K562 (cell line): ENCODE measurements at regions not wholly inside any gene's neighbourhood (a gene's known extent, or its start where the extent isn't known, plus 50 kb on each side); places are given as distances from the start of the nearest gene placed in this dataset.

Experiments
- ATAC-seq: fragments of 200-7000 bp; cut with Tn5 transposase; 3 replicates; pipeline ENCODE4 v1.9.1; 2020; ENCODE audit warnings: moderate library complexity
- BruUV-seq: library from RNA; stranded (reverse); fragments of 400-500 nt; replicated peaks from 2 replicates; lab custom pipeline; 2021; lab: Mats Ljungman, UMichigan
- CTCF ChIA-PET: fragments of 300-600 bp; formaldehyde crosslinking; extraction: SDS; loops from one replicate; lab custom pipeline; 2021; ENCODE audit warnings: low intra/inter-chr PET ratio; lab: Yijun Ruan, JAX
- POLR2A ChIA-PET: fragments of 300-600, 350-650 bp; sonication (Branson Sonifier 250); formaldehyde crosslinking; extraction: SDS; loops from one replicate; lab custom pipeline; 2021; ENCODE audit warnings: antibody characterized with exemption, inconsistent platforms; lab: Yijun Ruan, JAX
- DNase-seq, 4 experiments: peaks; one replicate each; pipeline versions ENCODE4 v3.0.0 to v3.0.0-alpha.2; 2011 to 2018; ENCODE audit warnings: low spot score in 3 of 4, mixed read lengths in 3 of 4; ENCODE audit errors: extremely low read depth in 1 of 4
- FAIRE-seq: peaks from 2 replicates; lab custom pipeline; 2011; peaks lifted over from hg19 to GRCh38; lab: Jason Lieb, UNC
- H2AFZ ChIP-seq: 2 replicates; pipeline ENCODE4 v1.6.0; 2011; ENCODE audit warnings: low read depth, low read length, control low read depth, inconsistent platforms
- H3K27ac ChIP-seq: fragments of 200-600 bp; 3 replicates; pipeline ENCODE4 v1.8.0; 2011; ENCODE audit warnings: low read depth, mild to moderate bottlenecking, control low read depth, inconsistent platforms, low read length, moderate library complexity, mixed read lengths; ENCODE audit errors: extremely low read depth
- H3K27me3 ChIP-seq, 2 experiments: fragments of 300-600 bp in 1 of 2; 2 replicates in 1 of 2; 3 replicates in 1 of 2; pipeline versions ENCODE4 v1.6.0 to v1.8.0; 2011; ENCODE audit warnings: inconsistent platforms in 2 of 2, low read length in 2 of 2, mild to moderate bottlenecking in 1 of 2, mixed read lengths in 1 of 2, moderate library complexity in 1 of 2; ENCODE audit not compliant: control insufficient read depth in 2 of 2, insufficient read depth in 2 of 2
- H3K36me3 ChIP-seq: fragments of 300-600 bp; 3 replicates; pipeline ENCODE4 v1.8.0; 2011; ENCODE audit warnings: mild to moderate bottlenecking, low read length, inconsistent platforms; ENCODE audit not compliant: control insufficient read depth, insufficient read depth
- H3K4me1 ChIP-seq, 2 experiments: fragments of 200-600 bp in 1 of 2; replicated peaks in 1 of 2; 2 replicates in 1 of 2; 3 replicates in 1 of 2; pipeline versions ENCODE4 v1.5.1 to v1.8.0; 2011; ENCODE audit warnings: inconsistent platforms in 2 of 2, low read length in 2 of 2, mild to moderate bottlenecking in 1 of 2, mixed read lengths in 1 of 2, moderate library complexity in 1 of 2; ENCODE audit not compliant: control insufficient read depth in 2 of 2, insufficient read depth in 2 of 2
- H3K4me2 ChIP-seq: 2 replicates; pipeline ENCODE4 v1.6.1; 2011; ENCODE audit warnings: low read length, control low read depth, inconsistent platforms, mixed read lengths; ENCODE audit not compliant: insufficient read depth
- H3K4me3 ChIP-seq: fragments of 200-600 bp; sonication (generic), shearing (Covaris generic); 2 replicates; pipeline ENCODE4 v1.5.1; 2016; ENCODE audit warnings: control low read depth, inconsistent platforms
- H3K79me2 ChIP-seq: fragments of 200-600 bp; 3 replicates; pipeline ENCODE4 v1.8.0; 2011; ENCODE audit warnings: low read length, inconsistent platforms; ENCODE audit not compliant: control insufficient read depth, insufficient read depth
- H3K9ac ChIP-seq, 2 experiments: 2 replicates each; pipeline versions ENCODE4 v1.6.0 to v1.6.1; 2011; ENCODE audit warnings: low read depth in 2 of 2, low read length in 2 of 2, control low read depth in 1 of 2, inconsistent platforms in 1 of 2, mild to moderate bottlenecking in 1 of 2, mixed read lengths in 1 of 2; ENCODE audit not compliant: insufficient read depth in 1 of 2
- H3K9me1 ChIP-seq: one replicate; pipeline ENCODE4 v1.6.0; 2011; ENCODE audit warnings: inconsistent platforms, mild to moderate bottlenecking, low read length, moderate library complexity; ENCODE audit not compliant: control insufficient read depth, insufficient read depth
- H3K9me3 ChIP-seq: replicated peaks from 2 replicates; pipeline ENCODE4 v1.5.1; 2011; ENCODE audit warnings: low read depth, low read length, inconsistent platforms; ENCODE audit not compliant: control insufficient read depth, insufficient read depth
- H4K20me1 ChIP-seq: replicated peaks from 2 replicates; pipeline ENCODE4 v1.6.1; 2011; ENCODE audit warnings: low read length, inconsistent platforms, mixed read lengths; ENCODE audit not compliant: control insufficient read depth, insufficient read depth
- CBX2 ChIP-seq: fragments of 200-600 bp; sonication (generic); IDR thresholded peaks from one replicate; pipeline ENCODE4 v1.6.1; 2012; ENCODE audit warnings: mild to moderate bottlenecking, low read length, inconsistent platforms; ENCODE audit not compliant: insufficient read depth, poor library complexity, severe bottlenecking
- DDX20 ChIP-seq: fragments of 450-650 bp; IDR thresholded peaks from 2 replicates; pipeline ENCODE4 v1.6.1; 2016; ENCODE audit warnings: missing genetic modification characterization, low read depth, mild to moderate bottlenecking, missing compliant biosample characterization, moderate library complexity
- E2F8 ChIP-seq: fragments of 450-650 bp; IDR thresholded peaks from 2 replicates; pipeline ENCODE4 v1.7.1; 2018; ENCODE audit warnings: mild to moderate bottlenecking, low read depth; ENCODE audit not compliant: partially characterized antibody
- ELF1 ChIP-seq: fragments of 200-800 bp; sonication (Bioruptor generic); IDR thresholded peaks from 2 replicates; pipeline ENCODE4 v1.6.1; 2016; ENCODE audit warnings: missing genetic modification characterization, missing compliant biosample characterization
- ESRRA ChIP-seq: fragments of 450-650 bp; IDR thresholded peaks from 2 replicates; pipeline ENCODE4 v1.6.1; 2014; ENCODE audit warnings: low read depth, mild to moderate bottlenecking, moderate library complexity, borderline replicate concordance
- MEIS2 ChIP-seq: fragments of 450-650 bp; IDR thresholded peaks from 2 replicates; pipeline ENCODE4 v1.6.1; 2014; ENCODE audit warnings: mild to moderate bottlenecking; ENCODE audit not compliant: partially characterized antibody
- MTA2 ChIP-seq: fragments of 450-650 bp; IDR thresholded peaks from 2 replicates; pipeline ENCODE4 v1.6.1; 2016; ENCODE audit warnings: low read depth
- ZNF146 ChIP-seq: IDR thresholded peaks from one replicate; pipeline ENCODE4 v1.6.1; 2018; ENCODE audit warnings: missing compliant biosample characterization; ENCODE audit not compliant: unreplicated experiment
- ZNF274 ChIP-seq: IDR thresholded peaks from 2 replicates; pipeline ENCODE4 v1.6.1; 2011; ENCODE audit warnings: low read depth, mild to moderate bottlenecking, low read length, moderate library complexity, borderline replicate concordance
- ZNF695 ChIP-seq: fragments of 450-650 bp; formaldehyde crosslinking; IDR thresholded peaks from 2 replicates; pipeline ENCODE4 v1.4.0; 2020; ENCODE audit warnings: mild to moderate bottlenecking, moderate library complexity
- WGBS: fragments of 100-300 bp; shearing (Covaris generic); methylation state at CpG from one replicate; pipeline ENCODE4 v1.1.6; 2016; ENCODE audit warnings: low coverage, mixed read lengths; ENCODE audit not compliant: insufficient coverage; ENCODE audit errors: missing lambda C conversion rate; 5-methylcytosine and 5-hydroxymethylcytosine counted together
- in situ Hi-C: fragments of 300-500 bp; cut with MboI; formaldehyde crosslinking; loops from 4 replicates; pipeline ENCODE4 v1.15.0; 2018; ENCODE audit warnings: inconsistent platforms, mixed read lengths
- intact Hi-C: fragments of 100-400 bp; cut with micrococcal nuclease; formaldehyde crosslinking; loops from 2 replicates; pipeline ENCODE4 v1.14.2; 2022

- no peak for TF ChIP-seq E2F8
- TF ChIP-seq ELF1 (tag) = no peak
- TF ChIP-seq CBX2 = no peak
- TF ChIP-seq ESRRA = no peak
- TF ChIP-seq ZNF695 = no peak
Measured at GRCh38 chr5:143979044-143979690, 167.2 kb downstream of the HMHB1 start (continued).

GRCh38 chr5:143980506-143980905, 168.5 kb downstream of the HMHB1 start:
- no peak overlapping the region for H3K4me3 ChIP-seq
- BruUV-seq = no TSS peak
- ATAC-seq (no peak), FAIRE-seq (no peak), DNase-seq (no peak)
- no peak overlapping the region for H3K27ac ChIP-seq
- H3K79me2 ChIP-seq = no peaks in the 10 kb centered on the region
- no peak overlapping the region for H3K4me2 ChIP-seq
- H3K9me3 ChIP-seq = no peaks in the 10 kb centered on the region; the same call in 1 of the 2 replicates
- no peak overlapping the region for H3K9ac ChIP-seq
- H4K20me1 ChIP-seq = no peaks in the 10 kb centered on the region
- no peaks in the 10 kb centered on the region for H3K27me3 ChIP-seq
- H3K36me3 ChIP-seq = no peaks in the 10 kb centered on the region
- no peak overlapping the region for H2AFZ ChIP-seq
- ChIA-PET CTCF (no interaction called here), POLR2A (no interaction called here)
- 0% methylated on average over 6 of the region's 6 CpGs for WGBS
- no peak for TF ChIP-seq MTA2
- TF ChIP-seq ZNF274 = no peak
- TF ChIP-seq MEIS2 = no peak
- TF ChIP-seq DDX20 (tag) = no peak
- TF ChIP-seq ZNF146 = no peak
- intact Hi-C loops (no loop called here), in situ Hi-C loops (no loop called here)
- no peaks in the 10 kb centered on the region for H3K4me1 ChIP-seq
- H3K9me1 ChIP-seq = no peaks in the 10 kb centered on the region
